ENCODE measurements at regions not wholly inside any gene's neighbourhood (a gene's known extent, or its start where the extent isn't known, plus 50 kb on each side); places are given as distances from the start of the nearest gene placed in this dataset.
A peak's percentile ranks its signal among the peaks of the same experiment; 100 is the strongest.
"Not testable (repeated sequence)": the region's sequence is repeated elsewhere in the genome, so short reads cannot be mapped to it uniquely, and the experiment has no call there.

DNA sequence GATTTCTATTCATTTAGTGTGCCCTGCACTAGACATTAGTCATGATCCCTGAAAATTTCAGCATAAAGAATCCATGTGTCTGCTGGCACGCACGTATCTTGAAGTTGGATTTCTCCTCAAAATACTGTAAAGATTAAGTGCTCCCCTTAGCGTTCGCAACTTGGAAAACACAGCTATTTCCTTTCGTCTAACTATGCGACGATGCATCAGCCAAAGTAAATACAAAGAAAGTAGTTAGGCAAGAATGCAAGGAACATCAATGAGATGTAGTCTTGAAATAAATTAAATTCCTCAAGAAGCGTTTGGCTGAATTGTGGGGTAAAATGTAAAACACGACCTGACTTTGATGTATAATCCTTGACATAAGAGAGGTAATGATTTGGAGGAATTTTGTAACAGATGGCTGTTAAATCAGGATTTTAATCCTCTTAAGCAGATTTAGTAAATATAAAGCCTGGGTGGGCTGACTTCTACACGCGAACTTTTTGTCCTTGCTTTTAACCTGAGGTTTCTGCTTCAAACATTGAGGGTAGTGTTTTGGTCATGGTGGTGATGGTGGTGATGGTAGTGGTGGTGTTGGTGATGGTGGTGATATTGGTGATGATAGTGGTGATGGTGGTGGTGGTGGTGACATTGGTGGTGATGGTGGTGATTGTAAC is 88.2 kb downstream of the FOXF2 start:
- Mint-ChIP-seq H3K9me3 (peaks cover 9% of the 10 kb centered on the region), H3K4me1 (peaks cover 11% of the 10 kb centered on the region), H3K27ac (no peak overlapping the region), H3K27me3 (peaks cover 12% of the 10 kb centered on the region), H3K4me3 (no peak overlapping the region), H3K36me3 (no peaks in the 10 kb centered on the region)
- ATAC-seq = no peak

GRCh38 chr6:1478163-1478826 is 88.9 kb downstream of the FOXF2 start:
- not testable (repeated sequence) for ATAC-seq, H3K27ac Mint-ChIP-seq, H3K27me3 Mint-ChIP-seq, H3K4me3 Mint-ChIP-seq, H3K36me3 Mint-ChIP-seq, H3K9me3 Mint-ChIP-seq
- H3K4me1 Mint-ChIP-seq = peaks cover 13% of the 10 kb centered on the region

- Mint-ChIP-seq H3K27ac (no peak overlapping the region), H3K4me1 (peaks cover 13% of the 10 kb centered on the region), H3K27me3 (no peaks in the 10 kb centered on the region), H3K9me3 (peaks cover 9% of the 10 kb centered on the region), H3K4me3 (no peak overlapping the region), H3K36me3 (no peaks in the 10 kb centered on the region)
- ATAC-seq = no peak
These were observed 89.7 kb downstream of the FOXF2 start for GRCh38 chr6:1479095-1479494.

DNA sequence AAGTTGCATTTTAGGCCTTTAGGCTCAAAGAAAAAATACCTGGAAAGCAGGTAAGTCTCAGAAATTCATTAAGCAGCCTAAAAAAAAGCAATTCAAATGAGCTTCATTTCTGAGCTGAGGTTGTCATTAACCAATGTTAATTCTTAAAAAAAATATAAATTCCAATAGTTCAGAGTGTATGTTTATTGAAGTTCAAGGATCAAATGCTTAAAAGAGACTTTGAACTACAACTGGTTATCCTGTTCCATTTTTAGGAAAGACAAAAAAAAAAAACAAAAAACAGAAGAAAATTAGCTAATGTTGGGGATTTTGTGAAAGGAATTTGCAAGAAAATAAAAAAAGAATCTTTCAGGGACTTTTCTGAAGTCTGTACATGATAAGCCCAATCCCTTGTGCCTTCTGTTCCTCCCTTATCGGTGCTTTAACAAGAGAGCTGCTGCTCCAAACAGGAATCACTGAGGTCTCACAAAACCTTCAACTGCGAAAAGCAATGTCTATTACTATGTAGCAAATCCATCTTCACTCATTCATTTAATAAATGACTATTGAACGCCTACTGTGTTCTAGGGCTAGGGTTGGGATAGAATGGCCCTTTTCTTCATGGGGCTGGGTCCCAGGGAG is 90.3 kb downstream of the FOXF2 start:
- ATAC-seq = no peak
- H3K27ac Mint-ChIP-seq = no peak overlapping the region

DNA sequence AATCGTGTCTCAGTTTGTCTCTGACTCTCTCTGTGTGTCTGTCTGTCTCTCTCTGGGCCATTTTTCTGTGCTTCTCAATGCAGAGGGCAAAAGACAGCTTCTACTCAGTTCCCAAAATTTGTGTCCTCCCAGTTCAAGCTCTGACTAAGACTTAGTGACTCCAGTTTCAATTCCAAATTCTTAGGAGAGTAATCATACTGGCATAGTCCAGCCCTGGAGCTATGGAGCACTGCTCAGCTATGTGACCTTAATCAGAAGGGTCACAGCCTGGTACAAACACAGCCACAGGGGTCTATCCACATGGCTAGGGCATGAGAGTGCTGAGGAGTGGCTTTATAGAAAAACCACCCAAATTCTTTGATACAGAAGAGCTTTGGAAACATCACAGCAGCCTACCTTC is 91.9 kb downstream of the FOXF2 start:
- Mint-ChIP-seq H3K4me1 (peaks cover 13% of the 10 kb centered on the region), H3K27me3 (no peaks in the 10 kb centered on the region), H3K36me3 (no peaks in the 10 kb centered on the region), H3K4me3 (no peak overlapping the region), H3K9me3 (peaks cover 9% of the 10 kb centered on the region), H3K27ac (no peak overlapping the region)
- ATAC-seq = no peak

More for the DNA sequence above, 90.3 kb downstream of the FOXF2 start:
- Mint-ChIP-seq H3K4me3 (no peak overlapping the region), H3K9me3 (peaks cover 9% of the 10 kb centered on the region), H3K27me3 (no peaks in the 10 kb centered on the region), H3K4me1 (peaks cover 13% of the 10 kb centered on the region), H3K36me3 (no peaks in the 10 kb centered on the region)

DNA sequence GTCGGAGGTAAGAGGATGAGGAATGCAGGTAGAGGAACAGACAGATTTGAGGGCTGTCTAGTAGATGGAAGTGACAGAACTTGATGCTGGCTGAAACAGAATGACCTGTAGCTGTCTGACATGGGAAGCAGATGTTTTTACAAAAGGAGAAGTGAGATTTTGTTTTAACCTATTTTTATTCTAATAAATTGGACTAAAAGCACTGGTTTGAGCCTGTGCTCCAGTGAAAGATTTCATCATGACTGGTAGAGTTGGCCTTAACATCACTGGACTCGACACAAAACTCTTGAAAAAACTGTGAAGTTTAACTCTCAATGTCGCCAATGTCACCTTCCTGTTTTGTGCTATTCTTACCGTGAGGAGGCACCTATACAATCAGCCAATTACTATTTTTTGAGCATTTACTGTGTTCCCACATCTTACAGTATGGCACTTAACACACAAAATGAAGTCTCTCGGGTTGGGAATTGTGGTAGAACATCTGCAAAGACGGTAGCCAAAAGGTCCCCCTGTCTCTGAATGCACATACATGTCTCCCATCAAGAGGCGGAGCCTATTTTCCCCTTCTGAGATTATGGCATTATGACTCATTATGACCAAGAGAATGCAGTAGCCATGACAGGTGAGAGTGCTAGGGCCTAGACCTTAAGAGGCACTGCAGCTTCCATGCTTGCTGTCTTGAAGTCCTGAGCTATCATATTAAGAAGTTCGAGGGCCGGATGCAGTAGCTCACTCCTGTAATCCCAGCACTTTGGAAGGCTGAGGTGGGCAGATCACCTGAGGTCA is 93.2 kb downstream of the FOXF2 start:
- ATAC-seq = peak; percentile 63
- H3K4me3 Mint-ChIP-seq = no peak overlapping the region
- H3K4me1 Mint-ChIP-seq = peaks cover 13% of the 10 kb centered on the region
- no peak overlapping the region for H3K27ac Mint-ChIP-seq
- no peaks in the 10 kb centered on the region for H3K27me3 Mint-ChIP-seq
- H3K9me3 Mint-ChIP-seq = peaks cover 9% of the 10 kb centered on the region
- no peaks in the 10 kb centered on the region for H3K36me3 Mint-ChIP-seq

- Mint-ChIP-seq H3K4me1 (peaks cover 13% of the 10 kb centered on the region), H3K27ac (no peak overlapping the region), H3K36me3 (no peaks in the 10 kb centered on the region), H3K4me3 (no peak overlapping the region), H3K9me3 (no peaks in the 10 kb centered on the region), H3K27me3 (no peaks in the 10 kb centered on the region)
- ATAC-seq = no peak
These were observed 96.3 kb downstream of the FOXF2 start for GRCh38 chr6:1485678-1486077.

GRCh38 chr6:1486387-1486786 is 97.0 kb downstream of the FOXF2 start:
- H3K9me3 Mint-ChIP-seq = no peaks in the 10 kb centered on the region
- no peaks in the 10 kb centered on the region for H3K27me3 Mint-ChIP-seq
- H3K27ac Mint-ChIP-seq = no peak overlapping the region
- no peak overlapping the region for H3K4me3 Mint-ChIP-seq
- no peaks in the 10 kb centered on the region for H3K36me3 Mint-ChIP-seq
- peaks cover 13% of the 10 kb centered on the region for H3K4me1 Mint-ChIP-seq
- ATAC-seq = peak; percentile 45

DNA sequence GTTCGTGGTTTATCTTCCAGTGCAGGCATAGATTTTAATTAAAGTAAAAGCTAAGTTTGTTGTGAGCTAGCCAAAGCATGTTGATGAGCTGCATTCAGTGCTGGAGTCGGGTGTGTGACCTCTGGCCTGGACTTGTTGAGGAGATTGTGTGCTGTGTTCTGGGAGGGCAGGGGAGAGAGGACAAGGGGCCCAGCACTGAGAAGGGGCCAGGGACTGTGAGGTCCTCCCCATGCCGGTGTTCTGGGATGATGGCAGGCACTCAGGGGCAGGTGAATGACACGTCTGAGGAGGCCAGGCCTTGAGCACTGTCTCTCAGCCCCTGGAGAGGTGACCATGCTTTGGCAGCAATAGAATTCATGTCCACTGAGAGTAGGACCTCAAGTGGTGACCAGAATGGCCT is 97.9 kb downstream of the FOXF2 start:
- no peaks in the 10 kb centered on the region for H3K36me3 Mint-ChIP-seq
- H3K4me3 Mint-ChIP-seq = no peak overlapping the region
- H3K9me3 Mint-ChIP-seq = no peaks in the 10 kb centered on the region
- H3K27ac Mint-ChIP-seq = no peak overlapping the region
- no peak for ATAC-seq
- H3K4me1 Mint-ChIP-seq = peaks cover 5% of the 10 kb centered on the region
- no peaks in the 10 kb centered on the region for H3K27me3 Mint-ChIP-seq

- no peak overlapping the region for H3K4me3 Mint-ChIP-seq
- H3K4me1 Mint-ChIP-seq = no peaks in the 10 kb centered on the region
- H3K27ac Mint-ChIP-seq = no peak overlapping the region
- no peaks in the 10 kb centered on the region for H3K36me3 Mint-ChIP-seq
- ATAC-seq = no peak
- H3K27me3 Mint-ChIP-seq = peaks cover 7% of the 10 kb centered on the region
- H3K9me3 Mint-ChIP-seq = no peaks in the 10 kb centered on the region
These were observed 101.6 kb downstream of the FOXF2 start for GRCh38 chr6:1491025-1491424.

GRCh38 chr6:1491591-1492319 is 102.4 kb downstream of the FOXF2 start:
- Mint-ChIP-seq H3K36me3 (no peaks in the 10 kb centered on the region), H3K4me1 (no peaks in the 10 kb centered on the region), H3K27ac (no peak overlapping the region), H3K4me3 (no peak overlapping the region), H3K9me3 (peaks cover 3% of the 10 kb centered on the region), H3K27me3 (peaks cover 14% of the 10 kb centered on the region)
- no peak for ATAC-seq

DNA sequence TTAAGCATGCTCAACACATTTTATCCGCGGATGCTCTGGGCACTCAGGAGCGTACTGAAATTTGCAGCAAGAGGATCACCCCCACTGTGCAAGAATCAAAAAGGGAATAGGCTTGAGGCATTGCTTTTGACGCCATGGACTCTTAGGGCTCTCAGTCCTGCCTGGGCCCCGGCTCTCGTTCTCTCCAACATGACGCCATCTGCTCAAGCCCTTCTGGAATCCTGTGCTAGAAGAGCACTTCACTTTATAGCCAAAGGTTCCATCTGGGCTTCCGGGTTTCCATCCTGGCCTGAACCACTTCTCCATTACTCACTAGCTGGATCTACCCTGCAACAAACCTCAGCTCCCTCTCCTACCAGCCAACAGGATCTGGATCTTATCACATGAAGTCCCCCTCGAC is 105.3 kb downstream of the FOXF2 start:
- H3K27ac Mint-ChIP-seq = no peak overlapping the region
- peaks cover 27% of the 10 kb centered on the region for H3K27me3 Mint-ChIP-seq
- H3K36me3 Mint-ChIP-seq = no peaks in the 10 kb centered on the region
- no peaks in the 10 kb centered on the region for H3K4me1 Mint-ChIP-seq
- no peak overlapping the region for H3K4me3 Mint-ChIP-seq
- H3K9me3 Mint-ChIP-seq = peaks cover 3% of the 10 kb centered on the region
- no peak for ATAC-seq

GRCh38 chr6:1495344-1495743 is 106.0 kb downstream of the FOXF2 start:
- no peak for ATAC-seq
- peaks cover 27% of the 10 kb centered on the region for H3K27me3 Mint-ChIP-seq
- no peaks in the 10 kb centered on the region for H3K36me3 Mint-ChIP-seq
- H3K4me1 Mint-ChIP-seq = no peaks in the 10 kb centered on the region
- peaks cover 3% of the 10 kb centered on the region for H3K9me3 Mint-ChIP-seq
- H3K27ac Mint-ChIP-seq = no peak overlapping the region
- no peak overlapping the region for H3K4me3 Mint-ChIP-seq

DNA sequence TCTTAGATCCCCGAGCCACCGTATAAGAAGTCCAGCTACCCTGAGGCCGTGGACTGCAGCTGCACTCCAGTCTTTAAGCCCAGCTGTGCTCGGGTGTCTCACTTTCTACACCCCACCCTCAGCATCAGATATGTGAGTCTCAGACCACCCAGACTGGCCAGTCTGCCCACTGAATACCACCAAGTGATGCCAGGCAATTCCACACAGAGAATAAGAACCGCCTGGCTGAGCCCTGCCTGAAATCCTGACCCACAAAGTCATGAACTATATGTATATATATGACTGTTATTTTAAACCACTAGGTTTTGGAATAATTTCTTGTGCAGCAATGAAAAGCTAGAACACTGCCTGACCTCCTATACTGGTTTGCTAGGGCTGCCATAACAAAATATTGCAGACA is 106.7 kb downstream of the FOXF2 start:
- H3K4me3 Mint-ChIP-seq = no peak overlapping the region
- no peak for ATAC-seq
- H3K4me1 Mint-ChIP-seq = no peaks in the 10 kb centered on the region
- peaks cover 3% of the 10 kb centered on the region for H3K9me3 Mint-ChIP-seq
- H3K27me3 Mint-ChIP-seq = peaks cover 32% of the 10 kb centered on the region
- H3K27ac Mint-ChIP-seq = no peak overlapping the region
- no peaks in the 10 kb centered on the region for H3K36me3 Mint-ChIP-seq
